MM.1S (cell line): ENCODE measurements at regions not wholly inside any gene's neighbourhood (a gene's known extent, or its start where the extent isn't known, plus 50 kb on each side); places are given as distances from the start of the nearest gene placed in this dataset.

ENCODE experiments used
- EZH2 ChIP-seq: fragments of 300-600 bp; sonication (generic); optimal IDR thresholded peaks from 2 replicates; pipeline ENCODE3; 2017; ENCODE audit warnings: low read depth, mild to moderate bottlenecking, antibody characterized with exemption, low read length, mixed read lengths
- EZH2phosphoT487 ChIP-seq: fragments of 300-600 bp; sonication (generic); IDR thresholded peaks from 2 replicates; pipeline ENCODE4 v1.6.1; 2018; ENCODE audit warnings: antibody characterized with exemption, low read length
- TF ChIP-seq, protein P1 (sequence below): fragments of 300-600 bp; sonication (generic); IDR thresholded peaks from 2 replicates; pipeline ENCODE4 v1.5.1; 2016; ENCODE audit warnings: antibody characterized with exemption, low read length, mixed read lengths

DNA sequence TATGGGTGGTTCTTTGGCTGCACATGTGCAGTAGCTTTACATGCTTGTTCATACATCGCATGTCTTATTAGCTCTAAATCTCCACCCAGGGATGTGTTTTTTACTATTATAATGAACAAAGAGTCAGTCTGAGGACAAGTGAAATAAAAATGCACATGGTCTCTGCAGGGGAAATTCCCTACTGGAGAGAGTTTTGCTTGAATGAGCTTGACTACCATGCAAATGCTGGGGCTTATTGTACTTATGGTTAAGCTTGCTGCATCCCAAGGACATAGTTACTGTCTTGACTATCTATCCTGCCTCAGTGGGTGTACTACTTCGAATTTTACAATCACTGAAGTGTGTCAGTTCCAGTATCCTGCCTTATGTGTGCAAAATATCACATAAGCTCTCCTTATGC lies 362.7 kb downstream of the TDRD15 start:
- TF ChIP-seq, protein P1, sequence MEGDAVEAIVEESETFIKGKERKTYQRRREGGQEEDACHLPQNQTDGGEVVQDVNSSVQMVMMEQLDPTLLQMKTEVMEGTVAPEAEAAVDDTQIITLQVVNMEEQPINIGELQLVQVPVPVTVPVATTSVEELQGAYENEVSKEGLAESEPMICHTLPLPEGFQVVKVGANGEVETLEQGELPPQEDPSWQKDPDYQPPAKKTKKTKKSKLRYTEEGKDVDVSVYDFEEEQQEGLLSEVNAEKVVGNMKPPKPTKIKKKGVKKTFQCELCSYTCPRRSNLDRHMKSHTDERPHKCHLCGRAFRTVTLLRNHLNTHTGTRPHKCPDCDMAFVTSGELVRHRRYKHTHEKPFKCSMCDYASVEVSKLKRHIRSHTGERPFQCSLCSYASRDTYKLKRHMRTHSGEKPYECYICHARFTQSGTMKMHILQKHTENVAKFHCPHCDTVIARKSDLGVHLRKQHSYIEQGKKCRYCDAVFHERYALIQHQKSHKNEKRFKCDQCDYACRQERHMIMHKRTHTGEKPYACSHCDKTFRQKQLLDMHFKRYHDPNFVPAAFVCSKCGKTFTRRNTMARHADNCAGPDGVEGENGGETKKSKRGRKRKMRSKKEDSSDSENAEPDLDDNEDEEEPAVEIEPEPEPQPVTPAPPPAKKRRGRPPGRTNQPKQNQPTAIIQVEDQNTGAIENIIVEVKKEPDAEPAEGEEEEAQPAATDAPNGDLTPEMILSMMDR: no peak
- TF ChIP-seq EZH2 (no peak), EZH2phosphoT487 (no peak)
